Heart left ventricle (tissue), 13 donors: ENCODE measurements at regions not wholly inside any gene's neighbourhood (a gene's known extent, or its start where the extent isn't known, plus 50 kb on each side); places are given as distances from the start of the nearest gene placed in this dataset.

Experiments used
- CTCF ChIP-seq, 12 donors: fragments of 200-600 bp; sonication (generic) in 4 of 12; IDR thresholded peaks; one replicate each; pipeline versions ENCODE4 v1.5.0 to v1.8.0; 2018 to 2022; ENCODE audit warnings: antibody characterized with exemption in 12 of 12, mild to moderate bottlenecking in 5 of 12
- POLR2A ChIP-seq, 2 donors: fragments of 450-650 bp; IDR thresholded peaks; one replicate each; pipeline ENCODE4 v1.6.1; 2017; ENCODE audit warnings: antibody characterized with exemption in 2 of 2, mild to moderate bottlenecking in 2 of 2, moderate library complexity in 2 of 2
- donor health status: ischemic (EF 13 %, LVEDD 7.1; RV severe dilation, severe dysfunction).
- donor health status: DM: no; HTN: yes; CAD: no.
- donor health status: DM: no; HTN: no; CAD: no.
- donor health status: ischemic (EF 25% LVEDD 6.9; RV normal size, moderate dysfunction).
- donor health status: ischemic (EF 25% LVEDD 5.7; RV mildly dilated, moderate dysfunction).
- donor health status: ischemic (EF 35%, LVEDD 5.7; RV mildly dilated, moderate dysfunction).
- donor health status: nonischemic (EF 11% LVEDD 7.7; RV severe dilation, severe dysfunction).
- donor health status: DM: yes; HTN: yes; CAD: no.
- donor health status: PGD.
- donor health status: ischemic (EF 29% LVEDD 5.4; RV normal size, mild dysfunction).
- donor health status: nonischemic (EF 23%, LVEDD 6.1; RV moderate dilation, normal function).

GRCh38 chr15:37818152-37818677, 116.2 kb upstream of the TMCO5A start:
- TF ChIP-seq CTCF (IDR thresholded peaks at IDR 0.05) = no peak
- TF ChIP-seq POLR2A (IDR thresholded peaks at IDR 0.05) = no peak
